GM23338 (cell line): ENCODE measurements at regions not wholly inside any gene's neighbourhood (a gene's known extent, or its start where the extent isn't known, plus 50 kb on each side); places are given as distances from the start of the nearest gene placed in this dataset.

Source experiments
- ATAC-seq: fragments of 200-7000 bp; cut with Tn5 transposase; 3 replicates; pipeline ENCODE4 v1.9.1; 2020
- DNase-seq: peaks from one replicate; pipeline ENCODE4 v3.0.0-alpha.2; 2015; ENCODE audit warnings: low spot score
- H2AFZ ChIP-seq: fragments of 200-600 bp; sonication (generic); 2 replicates; pipeline ENCODE4 v1.8.0; 2016; ENCODE audit warnings: antibody characterized with exemption, mild to moderate bottlenecking, moderate library complexity
- H3F3A ChIP-seq: fragments of 200-600 bp; sonication (generic); replicated peaks from 2 replicates; pipeline ENCODE4 v1.8.0; 2017; ENCODE audit warnings: antibody characterized with exemption, mixed run types, low read depth
- H3K27ac ChIP-seq: fragments of 200-600 bp; sonication (generic); 2 replicates; pipeline ENCODE4 v1.6.1; 2016; ENCODE audit warnings: low read depth
- H3K27me3 ChIP-seq: fragments of 200-600 bp; sonication (generic); 2 replicates; pipeline ENCODE4 v1.8.0; 2016; ENCODE audit warnings: mild to moderate bottlenecking, mixed run types, moderate library complexity; ENCODE audit not compliant: insufficient read depth
- H3K36me3 ChIP-seq: fragments of 200-600 bp; sonication (generic); 2 replicates; pipeline ENCODE4 v1.8.0; 2016; ENCODE audit warnings: mild to moderate bottlenecking; ENCODE audit not compliant: insufficient read depth
- H3K4me1 ChIP-seq: fragments of 200-600 bp; sonication (generic); 2 replicates; pipeline ENCODE4 v1.8.0; 2016; ENCODE audit warnings: mild to moderate bottlenecking, moderate library complexity; ENCODE audit not compliant: insufficient read depth
- H3K4me2 ChIP-seq: fragments of 200-600 bp; sonication (generic); 2 replicates; pipeline ENCODE4 v1.7.1; 2017; ENCODE audit warnings: mixed run types
- H3K4me3 ChIP-seq: fragments of 200-600 bp; sonication (generic); 2 replicates; pipeline ENCODE4 v1.6.1; 2016; ENCODE audit warnings: mixed run types
- H3K79me2 ChIP-seq: fragments of 200-600 bp; sonication (generic); replicated peaks from 2 replicates; pipeline ENCODE4 v1.8.0; 2017; ENCODE audit warnings: mild to moderate bottlenecking; ENCODE audit not compliant: insufficient read depth
- H3K9me2 ChIP-seq: fragments of 200-600 bp; sonication (generic); 2 replicates; pipeline ENCODE4 v1.8.0; 2017; ENCODE audit not compliant: insufficient read depth
- H4K20me1 ChIP-seq: fragments of 200-600 bp; sonication (generic); replicated peaks from 2 replicates; pipeline ENCODE4 v1.8.0; 2017; ENCODE audit warnings: mild to moderate bottlenecking; ENCODE audit not compliant: insufficient read depth
- H3K27ac Mint-ChIP-seq: 2 replicates; pipeline ENCODE4 v1.8.0; 2020; ENCODE audit warnings: inconsistent platforms, mild to moderate bottlenecking, moderate library complexity, mixed read lengths
- H3K27me3 Mint-ChIP-seq: 3 replicates; pipeline ENCODE4 v1.8.0; 2022; ENCODE audit warnings: low read depth, mild to moderate bottlenecking, moderate library complexity, mixed read lengths, inconsistent platforms; ENCODE audit not compliant: insufficient read depth, poor library complexity
- H3K36me3 Mint-ChIP-seq: 3 replicates; pipeline ENCODE4 v1.8.0; 2021; ENCODE audit warnings: low read depth, mild to moderate bottlenecking, inconsistent platforms, moderate library complexity, mixed read lengths
- H3K4me1 Mint-ChIP-seq: 3 replicates; pipeline ENCODE4 v1.8.0; 2020; ENCODE audit warnings: mild to moderate bottlenecking, inconsistent platforms, mixed read lengths
- H3K4me3 Mint-ChIP-seq: 3 replicates; pipeline ENCODE4 v1.8.0; 2021; ENCODE audit warnings: moderate library complexity, mild to moderate bottlenecking, inconsistent platforms, mixed read lengths
- H3K9me3 Mint-ChIP-seq: 3 replicates; pipeline ENCODE4 v1.8.0; 2020; ENCODE audit warnings: moderate library complexity, mild to moderate bottlenecking, inconsistent platforms, mixed read lengths
- CREB1 ChIP-seq: fragments of 250-450 bp; sonication (Bioruptor Pico); IDR thresholded peaks from 2 replicates; pipeline ENCODE4 v1.5.0; 2020; ENCODE audit warnings: low read depth, mild to moderate bottlenecking, moderate library complexity
- CTCF ChIP-seq, 2 experiments: fragments of 200-600 bp in 1 of 2; sonication (generic) in 1 of 2; conservative IDR thresholded peaks; 2 replicates each; pipeline versions ENCODE4 v1.5.1 to v1.6.1; 2016 to 2017; ENCODE audit warnings: antibody characterized with exemption in 2 of 2, low read depth in 2 of 2, mild to moderate bottlenecking in 2 of 2, moderate library complexity in 1 of 2
- EZH2 ChIP-seq: fragments of 200-600 bp; sonication (generic); IDR thresholded peaks from one replicate; pipeline ENCODE4 v1.8.0; 2017; ENCODE audit warnings: antibody characterized with exemption, mild to moderate bottlenecking, low read depth; ENCODE audit not compliant: unreplicated experiment
- EZH2phosphoT487 ChIP-seq: fragments of 200-600 bp; sonication (generic); IDR thresholded peaks from one replicate; pipeline ENCODE4 v1.8.1; 2018; ENCODE audit warnings: antibody characterized with exemption; ENCODE audit not compliant: unreplicated experiment
- JUNB ChIP-seq: IDR thresholded peaks from one replicate; pipeline ENCODE4 v1.6.1; 2016; ENCODE audit warnings: antibody characterized with exemption; ENCODE audit not compliant: unreplicated experiment
- NANOG ChIP-seq: IDR thresholded peaks from 2 replicates; pipeline ENCODE4 v1.6.1; 2016; ENCODE audit warnings: antibody characterized with exemption, borderline replicate concordance
- POLR2AphosphoS5 ChIP-seq: IDR thresholded peaks from 2 replicates; pipeline ENCODE4 v1.6.1; 2016; ENCODE audit warnings: antibody characterized with exemption, low read depth
- STAT1 ChIP-seq: IDR thresholded peaks from one replicate; pipeline ENCODE4 v1.6.1; 2016; ENCODE audit warnings: antibody characterized with exemption; ENCODE audit not compliant: unreplicated experiment
- ZNF114 ChIP-seq: fragments of 250-450 bp; sonication (Bioruptor Pico); IDR thresholded peaks from 2 replicates; pipeline ENCODE4 v1.5.0; 2020; ENCODE audit warnings: mild to moderate bottlenecking, moderate library complexity
- ZNF331 ChIP-seq: fragments of 250-450 bp; sonication (Bioruptor Pico); IDR thresholded peaks from 2 replicates; pipeline ENCODE4 v1.5.0; 2020; ENCODE audit warnings: low read depth, mild to moderate bottlenecking, moderate library complexity
- TF ChIP-seq, protein P1 (sequence below): IDR thresholded peaks from one replicate; pipeline ENCODE4 v1.6.1; 2018; ENCODE audit warnings: antibody characterized with exemption; ENCODE audit not compliant: unreplicated experiment
- TF ChIP-seq, protein P2 (sequence below): fragments of 250-450 bp; sonication (Bioruptor Pico); IDR thresholded peaks from 2 replicates; pipeline ENCODE4 v1.5.0; 2020; ENCODE audit warnings: mild to moderate bottlenecking, moderate library complexity
- TF ChIP-seq, protein P3 (sequence below): IDR thresholded peaks from 2 replicates; pipeline ENCODE4 v1.6.1; 2016; ENCODE audit warnings: antibody characterized with exemption

DNA sequence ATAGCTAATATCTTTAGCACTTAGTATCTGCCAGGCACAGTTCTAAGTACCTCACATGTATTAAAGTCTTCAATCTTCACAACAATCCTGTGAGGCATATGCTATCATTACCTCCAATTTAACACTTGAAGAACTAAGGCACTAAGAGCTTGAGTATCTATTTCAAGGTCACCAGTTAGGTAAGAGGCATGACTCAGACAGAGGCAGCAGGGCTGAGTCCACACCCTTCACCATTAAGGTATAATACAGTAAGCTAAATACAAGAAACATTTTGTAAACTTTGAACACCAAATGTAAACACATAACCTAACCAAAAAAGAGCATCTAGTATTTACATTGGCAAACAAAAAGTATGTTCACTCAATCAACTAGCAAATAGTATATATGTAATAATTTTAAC, 1410.9 kb downstream of the PCDH18 start:
- H3K36me3 ChIP-seq, result no peaks in the 10 kb centered on the region
- no peak for ATAC-seq
- no peak overlapping the region for H2AFZ ChIP-seq
- no peaks in the 10 kb centered on the region for H3K9me3 Mint-ChIP-seq
- DNase-seq, result no peak
- no peaks in the 10 kb centered on the region for H3K27me3 Mint-ChIP-seq
- H3K27me3 ChIP-seq, result no peaks in the 10 kb centered on the region
- no peak overlapping the region for H3K4me3 Mint-ChIP-seq
- 0 out of 2 replicates have a peak, but pooled peaks cover 5% of the 10 kb centered on the region for H3K9me2 ChIP-seq
- no peak overlapping the region for H3K27ac Mint-ChIP-seq
- H3K36me3 Mint-ChIP-seq, result no peaks in the 10 kb centered on the region
- H3F3A ChIP-seq, result no peaks in the 10 kb centered on the region
- H4K20me1 ChIP-seq, result no peaks in the 10 kb centered on the region
- H3K27ac ChIP-seq, result no peak overlapping the region
- H3K4me2 ChIP-seq, result no peak overlapping the region
- no peaks in the 10 kb centered on the region for H3K4me1 Mint-ChIP-seq
- H3K4me3 ChIP-seq, result no peak overlapping the region
- no peaks in the 10 kb centered on the region for H3K79me2 ChIP-seq
- TF ChIP-seq STAT1 (no peak), CREB1 (CRISPR knock-in tag) (no peak), NANOG (no peak), JUNB (no peak), CTCF (conservative IDR thresholded peaks at IDR 0.05; ENCODE audit: low read depth in 2 of 2) (no peak), EZH2 (no peak), EZH2phosphoT487 (no peak), ZNF114 (CRISPR knock-in tag) (no peak), POLR2AphosphoS5 (no peak), ZNF331 (CRISPR knock-in tag) (no peak)
- TF ChIP-seq, protein P1, sequence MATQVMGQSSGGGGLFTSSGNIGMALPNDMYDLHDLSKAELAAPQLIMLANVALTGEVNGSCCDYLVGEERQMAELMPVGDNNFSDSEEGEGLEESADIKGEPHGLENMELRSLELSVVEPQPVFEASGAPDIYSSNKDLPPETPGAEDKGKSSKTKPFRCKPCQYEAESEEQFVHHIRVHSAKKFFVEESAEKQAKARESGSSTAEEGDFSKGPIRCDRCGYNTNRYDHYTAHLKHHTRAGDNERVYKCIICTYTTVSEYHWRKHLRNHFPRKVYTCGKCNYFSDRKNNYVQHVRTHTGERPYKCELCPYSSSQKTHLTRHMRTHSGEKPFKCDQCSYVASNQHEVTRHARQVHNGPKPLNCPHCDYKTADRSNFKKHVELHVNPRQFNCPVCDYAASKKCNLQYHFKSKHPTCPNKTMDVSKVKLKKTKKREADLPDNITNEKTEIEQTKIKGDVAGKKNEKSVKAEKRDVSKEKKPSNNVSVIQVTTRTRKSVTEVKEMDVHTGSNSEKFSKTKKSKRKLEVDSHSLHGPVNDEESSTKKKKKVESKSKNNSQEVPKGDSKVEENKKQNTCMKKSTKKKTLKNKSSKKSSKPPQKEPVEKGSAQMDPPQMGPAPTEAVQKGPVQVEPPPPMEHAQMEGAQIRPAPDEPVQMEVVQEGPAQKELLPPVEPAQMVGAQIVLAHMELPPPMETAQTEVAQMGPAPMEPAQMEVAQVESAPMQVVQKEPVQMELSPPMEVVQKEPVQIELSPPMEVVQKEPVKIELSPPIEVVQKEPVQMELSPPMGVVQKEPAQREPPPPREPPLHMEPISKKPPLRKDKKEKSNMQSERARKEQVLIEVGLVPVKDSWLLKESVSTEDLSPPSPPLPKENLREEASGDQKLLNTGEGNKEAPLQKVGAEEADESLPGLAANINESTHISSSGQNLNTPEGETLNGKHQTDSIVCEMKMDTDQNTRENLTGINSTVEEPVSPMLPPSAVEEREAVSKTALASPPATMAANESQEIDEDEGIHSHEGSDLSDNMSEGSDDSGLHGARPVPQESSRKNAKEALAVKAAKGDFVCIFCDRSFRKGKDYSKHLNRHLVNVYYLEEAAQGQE, result no peak
- TF ChIP-seq, protein P2, sequence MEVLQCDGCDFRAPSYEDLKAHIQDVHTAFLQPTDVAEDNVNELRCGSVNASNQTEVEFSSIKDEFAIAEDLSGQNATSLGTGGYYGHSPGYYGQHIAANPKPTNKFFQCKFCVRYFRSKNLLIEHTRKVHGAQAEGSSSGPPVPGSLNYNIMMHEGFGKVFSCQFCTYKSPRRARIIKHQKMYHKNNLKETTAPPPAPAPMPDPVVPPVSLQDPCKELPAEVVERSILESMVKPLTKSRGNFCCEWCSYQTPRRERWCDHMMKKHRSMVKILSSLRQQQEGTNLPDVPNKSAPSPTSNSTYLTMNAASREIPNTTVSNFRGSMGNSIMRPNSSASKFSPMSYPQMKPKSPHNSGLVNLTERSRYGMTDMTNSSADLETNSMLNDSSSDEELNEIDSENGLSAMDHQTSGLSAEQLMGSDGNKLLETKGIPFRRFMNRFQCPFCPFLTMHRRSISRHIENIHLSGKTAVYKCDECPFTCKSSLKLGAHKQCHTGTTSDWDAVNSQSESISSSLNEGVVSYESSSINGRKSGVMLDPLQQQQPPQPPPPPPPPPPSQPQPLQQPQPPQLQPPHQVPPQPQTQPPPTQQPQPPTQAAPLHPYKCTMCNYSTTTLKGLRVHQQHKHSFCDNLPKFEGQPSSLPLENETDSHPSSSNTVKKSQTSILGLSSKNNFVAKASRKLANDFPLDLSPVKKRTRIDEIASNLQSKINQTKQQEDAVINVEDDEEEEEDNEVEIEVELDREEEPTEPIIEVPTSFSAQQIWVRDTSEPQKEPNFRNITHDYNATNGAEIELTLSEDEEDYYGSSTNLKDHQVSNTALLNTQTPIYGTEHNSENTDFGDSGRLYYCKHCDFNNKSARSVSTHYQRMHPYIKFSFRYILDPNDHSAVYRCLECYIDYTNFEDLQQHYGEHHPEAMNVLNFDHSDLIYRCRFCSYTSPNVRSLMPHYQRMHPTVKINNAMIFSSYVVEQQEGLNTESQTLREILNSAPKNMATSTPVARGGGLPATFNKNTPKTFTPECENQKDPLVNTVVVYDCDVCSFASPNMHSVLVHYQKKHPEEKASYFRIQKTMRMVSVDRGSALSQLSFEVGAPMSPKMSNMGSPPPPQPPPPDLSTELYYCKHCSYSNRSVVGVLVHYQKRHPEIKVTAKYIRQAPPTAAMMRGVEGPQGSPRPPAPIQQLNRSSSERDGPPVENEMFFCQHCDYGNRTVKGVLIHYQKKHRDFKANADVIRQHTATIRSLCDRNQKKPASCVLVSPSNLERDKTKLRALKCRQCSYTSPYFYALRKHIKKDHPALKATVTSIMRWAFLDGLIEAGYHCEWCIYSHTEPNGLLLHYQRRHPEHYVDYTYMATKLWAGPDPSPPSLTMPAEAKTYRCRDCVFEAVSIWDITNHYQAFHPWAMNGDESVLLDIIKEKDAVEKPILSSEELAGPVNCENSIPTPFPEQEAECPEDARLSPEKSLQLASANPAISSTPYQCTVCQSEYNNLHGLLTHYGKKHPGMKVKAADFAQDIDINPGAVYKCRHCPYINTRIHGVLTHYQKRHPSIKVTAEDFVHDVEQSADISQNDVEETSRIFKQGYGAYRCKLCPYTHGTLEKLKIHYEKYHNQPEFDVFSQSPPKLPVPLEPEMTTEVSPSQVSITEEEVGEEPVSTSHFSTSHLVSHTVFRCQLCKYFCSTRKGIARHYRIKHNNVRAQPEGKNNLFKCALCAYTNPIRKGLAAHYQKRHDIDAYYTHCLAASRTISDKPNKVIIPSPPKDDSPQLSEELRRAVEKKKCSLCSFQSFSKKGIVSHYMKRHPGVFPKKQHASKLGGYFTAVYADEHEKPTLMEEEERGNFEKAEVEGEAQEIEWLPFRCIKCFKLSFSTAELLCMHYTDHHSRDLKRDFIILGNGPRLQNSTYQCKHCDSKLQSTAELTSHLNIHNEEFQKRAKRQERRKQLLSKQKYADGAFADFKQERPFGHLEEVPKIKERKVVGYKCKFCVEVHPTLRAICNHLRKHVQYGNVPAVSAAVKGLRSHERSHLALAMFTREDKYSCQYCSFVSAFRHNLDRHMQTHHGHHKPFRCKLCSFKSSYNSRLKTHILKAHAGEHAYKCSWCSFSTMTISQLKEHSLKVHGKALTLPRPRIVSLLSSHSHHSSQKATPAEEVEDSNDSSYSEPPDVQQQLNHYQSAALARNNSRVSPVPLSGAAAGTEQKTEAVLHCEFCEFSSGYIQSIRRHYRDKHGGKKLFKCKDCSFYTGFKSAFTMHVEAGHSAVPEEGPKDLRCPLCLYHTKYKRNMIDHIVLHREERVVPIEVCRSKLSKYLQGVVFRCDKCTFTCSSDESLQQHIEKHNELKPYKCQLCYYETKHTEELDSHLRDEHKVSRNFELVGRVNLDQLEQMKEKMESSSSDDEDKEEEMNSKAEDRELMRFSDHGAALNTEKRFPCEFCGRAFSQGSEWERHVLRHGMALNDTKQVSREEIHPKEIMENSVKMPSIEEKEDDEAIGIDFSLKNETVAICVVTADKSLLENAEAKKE (CRISPR knock-in tag), result no peak
- TF ChIP-seq, protein P3, sequence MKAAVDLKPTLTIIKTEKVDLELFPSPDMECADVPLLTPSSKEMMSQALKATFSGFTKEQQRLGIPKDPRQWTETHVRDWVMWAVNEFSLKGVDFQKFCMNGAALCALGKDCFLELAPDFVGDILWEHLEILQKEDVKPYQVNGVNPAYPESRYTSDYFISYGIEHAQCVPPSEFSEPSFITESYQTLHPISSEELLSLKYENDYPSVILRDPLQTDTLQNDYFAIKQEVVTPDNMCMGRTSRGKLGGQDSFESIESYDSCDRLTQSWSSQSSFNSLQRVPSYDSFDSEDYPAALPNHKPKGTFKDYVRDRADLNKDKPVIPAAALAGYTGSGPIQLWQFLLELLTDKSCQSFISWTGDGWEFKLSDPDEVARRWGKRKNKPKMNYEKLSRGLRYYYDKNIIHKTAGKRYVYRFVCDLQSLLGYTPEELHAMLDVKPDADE, result no peak
- H3K4me1 ChIP-seq, result no peaks in the 10 kb centered on the region
